GM18520 (cell line): ENCODE measurements at regions not wholly inside any gene's neighbourhood (a gene's known extent, or its start where the extent isn't known, plus 50 kb on each side); places are given as distances from the start of the nearest gene placed in this dataset.
"Not testable (repeated sequence)": the region's sequence is repeated elsewhere in the genome, so short reads cannot be mapped to it uniquely, and the experiment has no call there.

Source experiments
- ATAC-seq: cut with Tn5 transposase; IDR thresholded peaks from one replicate; pipeline ENCODE4 v1.9.1; 2021; ENCODE audit not compliant: unreplicated experiment

DNA sequence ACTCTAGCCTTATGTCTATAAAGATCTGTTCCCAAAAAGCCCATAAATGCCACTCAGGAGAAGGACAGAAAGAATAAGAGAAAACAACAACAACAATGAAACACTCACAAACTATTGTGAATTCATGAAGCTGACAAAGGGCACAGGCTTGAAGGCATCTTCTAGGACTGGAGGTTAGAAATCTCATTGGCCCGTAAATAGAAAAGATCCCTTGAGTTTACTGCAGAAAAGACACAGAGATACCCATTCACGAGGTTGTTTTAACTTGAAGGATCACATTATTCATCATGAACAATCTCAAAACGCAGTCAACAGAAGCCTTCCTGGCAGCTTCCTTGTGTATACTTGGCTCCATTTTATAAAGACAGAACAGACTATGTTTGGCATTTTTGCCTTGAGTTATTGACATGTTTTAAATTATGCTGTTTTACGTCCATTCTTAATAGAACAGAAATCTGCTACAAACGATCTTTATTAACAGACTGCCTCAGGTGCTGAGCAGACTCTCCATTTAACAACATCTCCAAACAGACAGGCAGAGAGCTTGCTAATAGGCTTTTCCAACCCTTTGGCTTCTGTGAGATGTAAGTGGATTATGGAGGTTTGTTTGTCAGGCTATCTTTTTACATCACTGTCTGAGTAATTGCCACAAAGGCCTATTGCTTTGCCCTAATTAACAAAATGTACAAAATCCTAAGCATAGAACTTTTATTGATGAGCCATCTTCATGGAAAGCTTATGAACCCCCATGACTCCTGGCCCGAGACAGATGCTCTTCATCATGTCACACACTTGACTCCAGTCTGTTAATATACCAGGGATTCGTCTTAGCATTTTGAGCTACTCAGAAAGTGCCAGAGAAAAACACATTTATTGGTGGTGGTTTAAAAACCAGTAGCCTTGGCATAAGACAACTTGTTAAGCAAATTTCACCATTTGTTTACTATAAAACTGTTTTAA is 735.3 kb upstream of the ZNF608 start:
- no peak for ATAC-seq

DNA sequence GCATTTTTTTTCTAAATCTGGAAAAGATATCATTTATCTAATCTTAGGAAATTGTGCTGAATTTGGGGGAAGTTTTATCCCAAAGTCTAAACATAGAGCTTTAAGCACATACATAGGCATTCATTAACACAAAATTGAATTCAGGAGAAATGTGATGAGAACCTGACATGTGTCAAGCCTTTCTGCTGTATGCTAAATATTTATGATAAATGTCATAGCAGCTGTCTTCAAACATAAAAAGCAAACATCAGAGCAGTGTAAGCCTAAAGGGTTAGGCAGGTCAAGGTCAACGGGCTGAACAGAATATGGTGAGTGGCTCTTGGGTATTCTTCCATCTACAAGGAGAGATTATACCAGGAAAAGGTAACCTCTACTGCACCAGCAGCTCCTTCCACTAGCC is 737.2 kb upstream of the ZNF608 start:
- no peak for ATAC-seq

DNA sequence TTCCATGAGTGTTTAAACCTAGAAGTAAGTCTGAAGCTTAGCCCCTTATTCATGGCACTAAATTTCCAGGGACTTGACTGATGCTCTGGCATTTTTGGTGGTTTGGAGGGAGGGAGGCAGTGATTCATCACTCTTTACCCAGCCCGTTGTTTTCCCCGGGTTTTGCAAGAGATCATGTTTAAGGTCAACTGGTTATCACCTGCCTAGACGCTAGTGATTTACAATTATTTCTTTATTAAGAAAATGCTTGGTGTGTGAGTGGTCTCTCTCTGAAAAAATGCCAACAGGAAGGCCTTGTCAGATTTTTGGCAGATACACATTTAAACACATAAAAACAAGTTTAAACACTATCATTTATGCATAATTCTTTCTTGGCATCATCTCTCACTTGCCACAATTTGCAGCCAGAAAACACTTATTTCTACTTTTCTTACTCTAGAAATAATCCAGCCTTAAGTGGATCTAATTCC is 737.9 kb upstream of the ZNF608 start:
- no peak for ATAC-seq

DNA sequence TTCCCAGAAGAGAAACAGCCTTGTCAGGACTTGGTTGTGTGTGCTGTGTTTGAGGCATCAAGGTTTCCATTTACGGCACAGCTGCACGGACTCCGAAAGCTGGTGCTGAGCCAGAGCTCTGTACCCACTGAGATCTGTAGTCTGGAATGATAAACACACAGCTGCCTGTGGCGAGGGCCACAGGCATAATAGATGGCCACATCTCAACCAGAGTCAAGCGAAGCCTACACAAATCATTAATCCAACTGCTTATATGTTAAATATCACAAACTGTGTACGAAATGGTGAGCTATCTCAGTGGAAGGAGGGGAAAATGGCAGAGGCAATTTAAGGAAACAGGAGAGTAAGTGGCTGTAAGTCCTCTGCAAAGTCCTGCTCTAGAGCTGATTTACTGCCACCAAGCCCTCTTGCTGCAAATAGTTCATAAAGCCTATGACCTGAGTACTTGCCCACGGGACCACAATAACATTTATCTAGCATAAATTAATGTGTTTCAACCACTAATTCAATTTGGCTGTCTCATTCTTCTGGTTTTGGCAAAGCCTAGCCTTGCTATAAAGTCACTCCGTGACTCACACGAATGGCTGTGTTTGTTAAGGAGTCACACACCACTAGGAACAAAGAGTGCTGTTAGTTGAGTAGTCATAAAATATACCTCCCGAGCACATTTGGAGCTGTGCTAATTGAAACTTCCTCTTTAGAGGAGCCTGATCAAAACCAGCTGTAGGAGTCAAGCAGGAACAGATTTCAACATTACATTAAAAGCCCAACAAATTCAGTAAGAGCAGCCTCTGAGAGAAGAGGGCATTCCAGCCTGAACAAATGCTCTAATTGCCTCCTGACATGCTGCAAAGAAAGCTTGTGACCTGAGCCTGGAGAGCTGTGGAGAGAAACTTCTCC is 738.6 kb upstream of the ZNF608 start:
- ATAC-seq, result no peak

DNA sequence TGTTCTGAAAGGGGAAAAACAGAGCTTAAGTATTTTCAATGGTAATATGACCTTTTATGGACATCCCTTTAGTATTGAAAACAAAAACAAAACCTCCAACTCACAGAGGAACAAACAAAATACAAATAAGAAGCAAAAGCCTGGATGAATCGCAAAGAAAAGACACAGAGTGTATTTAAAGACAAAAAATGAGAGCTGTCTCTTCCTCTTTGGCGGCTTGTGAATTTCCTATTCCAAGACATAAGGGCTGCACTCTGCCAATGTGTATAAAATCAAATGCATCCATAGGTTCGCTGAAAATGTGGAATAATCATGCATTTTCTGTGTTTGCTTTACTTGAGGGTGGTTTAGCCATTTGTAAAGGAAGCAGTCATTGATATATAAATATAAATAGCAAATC is 739.3 kb upstream of the ZNF608 start:
- no peak for ATAC-seq

DNA sequence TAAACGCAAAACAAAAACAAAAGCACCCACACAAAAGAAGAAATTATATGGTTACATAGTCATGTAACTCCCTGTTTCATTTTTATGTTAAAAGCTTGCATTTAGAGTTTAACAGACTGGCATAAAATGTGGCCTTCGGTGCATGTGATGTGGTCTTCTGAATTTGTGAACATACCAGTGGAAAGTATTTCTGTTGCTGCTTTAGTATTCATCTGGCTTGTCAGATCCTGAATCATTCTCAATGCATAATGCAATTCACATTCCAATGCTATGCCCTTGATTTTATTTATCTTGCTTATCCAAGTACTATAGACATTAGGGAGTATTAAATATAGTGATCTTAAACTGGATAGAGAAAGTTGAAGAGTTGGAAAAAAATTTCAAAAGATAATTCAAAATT is 740.2 kb upstream of the ZNF608 start:
- ATAC-seq, result no peak

DNA sequence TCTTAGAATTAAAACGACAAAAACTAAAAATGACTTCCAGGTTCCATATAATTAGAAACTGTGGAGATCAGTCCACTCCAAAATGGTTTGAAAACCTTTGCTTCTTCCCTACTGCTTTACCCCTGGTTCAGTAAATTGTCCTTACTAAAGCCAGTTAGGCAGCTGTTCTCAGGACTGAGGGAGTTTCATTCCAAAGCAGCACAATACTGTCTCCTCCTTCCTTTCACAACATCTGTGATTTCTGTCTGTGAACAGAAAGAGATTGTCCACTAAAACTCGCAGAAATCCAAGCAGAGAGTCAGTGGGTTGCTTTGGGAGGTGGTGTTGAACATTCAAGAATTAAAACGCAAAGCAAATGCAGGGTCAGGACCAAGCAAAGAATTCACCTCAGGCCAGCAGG is 740.8 kb upstream of the ZNF608 start:
- no peak for ATAC-seq

DNA sequence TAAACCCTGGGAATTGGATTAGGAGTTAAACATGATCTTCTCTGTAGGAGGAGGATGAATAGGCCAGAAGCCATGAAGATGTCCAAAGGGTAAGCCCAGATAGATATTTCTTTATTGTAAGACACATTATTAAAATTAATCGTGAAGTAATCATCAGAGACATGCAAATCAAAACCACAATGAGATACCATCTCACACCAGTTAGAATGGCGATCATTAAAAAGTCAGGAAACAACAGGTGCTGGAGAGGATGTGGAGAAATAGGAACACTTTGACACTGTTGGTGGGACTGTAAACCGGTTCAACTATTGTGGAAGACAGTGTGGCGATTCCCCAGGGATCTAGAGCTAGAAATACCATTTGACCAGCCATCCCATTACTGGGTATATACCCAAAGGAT is 741.2 kb upstream of the ZNF608 start:
- not testable (repeated sequence) for ATAC-seq

DNA sequence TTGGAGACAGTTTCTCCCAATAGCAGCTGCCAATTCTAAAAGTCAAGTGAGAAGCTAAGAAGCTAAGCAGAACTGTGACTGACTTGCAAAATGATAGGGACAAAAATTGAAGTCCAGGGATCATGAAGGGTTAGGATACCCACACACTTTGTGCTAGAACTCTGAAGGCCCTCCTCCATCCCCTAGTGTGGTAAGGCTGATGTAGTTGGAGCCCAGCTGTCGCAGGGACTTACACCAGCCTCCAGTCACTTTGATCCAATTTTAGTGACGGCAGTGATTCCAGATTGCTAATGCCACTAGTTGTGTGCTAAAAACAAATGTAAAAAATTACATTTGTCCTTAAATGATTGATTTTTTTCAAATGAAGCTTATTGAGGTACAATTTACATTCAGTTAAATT is 742.7 kb upstream of the ZNF608 start:
- no peak for ATAC-seq

DNA sequence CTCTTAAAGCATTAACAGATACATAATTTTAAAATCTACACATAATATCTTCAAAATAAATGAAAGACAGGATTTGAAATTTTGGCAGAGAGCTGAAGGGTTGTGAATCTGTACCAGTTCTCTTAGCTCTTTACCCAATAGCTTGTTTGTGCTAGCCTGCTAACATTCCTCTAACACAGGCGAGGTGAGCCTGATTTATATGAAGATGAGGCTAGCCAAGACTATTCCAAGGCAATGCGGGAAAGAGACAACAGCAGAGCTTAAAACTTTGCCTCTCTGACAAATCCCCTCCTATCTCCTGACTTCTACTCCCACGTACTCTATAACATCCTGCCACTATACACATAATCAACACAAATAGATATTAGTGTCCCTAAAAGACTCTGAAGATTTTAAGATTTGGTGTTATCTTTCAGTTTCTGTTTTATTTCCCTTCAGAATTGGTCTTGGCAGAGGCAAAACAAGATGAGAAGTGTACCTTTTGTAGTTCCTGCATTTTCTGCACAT is 745.6 kb upstream of the ZNF608 start:
- no peak for ATAC-seq

DNA sequence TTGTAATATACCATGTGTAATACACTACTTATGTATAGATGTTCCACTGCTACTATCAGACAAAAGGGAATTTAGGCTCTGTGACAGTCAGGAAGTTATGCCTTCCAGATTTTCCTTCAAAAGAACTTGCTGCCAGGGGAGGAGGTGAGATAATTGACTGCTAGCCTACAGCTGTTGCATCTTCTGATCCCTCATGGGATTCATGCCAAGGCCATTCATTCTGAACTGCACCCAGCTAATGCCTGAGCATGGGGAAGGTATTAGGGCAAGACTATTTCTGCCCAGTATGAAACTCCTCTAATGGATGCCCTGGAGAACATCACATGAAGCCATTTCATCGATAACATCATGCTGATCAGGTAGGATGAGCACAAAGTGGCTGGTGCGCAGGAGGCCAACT is 746.5 kb upstream of the ZNF608 start:
- no peak for ATAC-seq

DNA sequence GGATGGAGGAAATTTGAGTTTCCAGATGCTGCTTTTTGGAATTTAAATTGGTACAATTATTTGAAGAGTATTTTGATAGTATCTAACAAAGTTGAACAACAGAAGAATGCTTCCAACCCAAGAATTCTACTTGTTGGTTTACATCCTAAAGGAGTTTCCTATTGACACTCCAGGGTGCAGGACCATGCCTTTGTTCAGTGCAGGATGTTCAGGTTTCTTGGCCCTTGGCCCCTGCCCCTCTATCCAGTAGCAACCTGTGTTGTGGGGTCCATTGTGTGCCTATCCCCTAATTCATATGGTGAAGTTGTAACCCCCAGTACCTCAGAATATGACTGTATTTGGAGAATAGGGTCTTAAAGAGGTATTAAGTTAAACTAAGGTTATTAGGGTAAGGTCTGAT is 750.0 kb upstream of the ZNF608 start:
- no peak for ATAC-seq

DNA sequence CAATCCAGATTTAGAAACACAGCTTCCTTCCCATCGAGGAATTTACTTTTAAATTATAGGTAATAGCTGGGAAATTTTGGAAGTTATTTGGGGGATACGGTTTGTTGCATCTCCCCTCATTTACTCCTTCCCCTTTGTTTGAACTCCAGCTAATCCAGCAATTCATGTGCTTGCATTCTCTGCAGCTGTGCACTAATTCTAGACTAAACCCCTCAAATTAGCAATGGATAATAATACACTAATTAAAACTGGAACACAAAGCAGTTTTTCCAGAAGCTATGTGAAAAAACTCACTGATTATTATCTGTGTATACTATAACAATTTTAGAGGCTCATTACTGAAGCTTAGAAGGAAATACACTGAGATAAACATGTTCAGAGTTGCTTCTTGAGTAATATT is 751.2 kb upstream of the ZNF608 start:
- ATAC-seq, result no peak

DNA sequence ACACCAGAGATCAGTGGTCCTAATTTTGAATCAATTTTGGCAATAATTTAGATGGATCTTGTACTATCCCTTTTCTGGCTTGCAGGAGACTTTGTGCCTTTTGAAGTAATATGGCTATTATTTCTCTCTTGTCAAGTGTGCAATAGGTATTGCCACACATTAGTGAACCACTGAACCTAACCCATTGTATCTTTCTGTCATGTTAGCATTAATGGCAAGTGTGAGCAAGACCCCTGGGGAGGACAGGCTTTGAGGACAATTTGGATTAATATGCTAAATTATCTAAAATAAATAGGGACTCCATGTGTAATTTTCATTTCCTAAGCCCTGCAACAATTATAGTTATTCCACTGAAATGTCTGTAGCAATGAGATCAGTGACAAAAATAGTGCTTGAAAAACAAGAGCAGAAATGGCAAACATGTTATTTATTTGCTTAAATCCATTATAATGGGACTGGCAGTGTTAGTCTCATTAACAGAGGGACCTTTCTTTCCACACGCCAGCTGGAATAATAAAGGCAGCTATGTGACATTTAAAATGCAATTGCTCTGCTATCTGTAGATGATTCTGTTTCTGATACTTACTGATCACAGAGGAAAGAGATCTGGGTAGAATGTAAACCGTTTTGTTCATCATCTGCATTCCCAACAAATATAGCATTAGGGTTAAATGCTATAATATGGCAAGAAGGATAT is 753.3 kb upstream of the ZNF608 start:
- ATAC-seq, result no peak

DNA sequence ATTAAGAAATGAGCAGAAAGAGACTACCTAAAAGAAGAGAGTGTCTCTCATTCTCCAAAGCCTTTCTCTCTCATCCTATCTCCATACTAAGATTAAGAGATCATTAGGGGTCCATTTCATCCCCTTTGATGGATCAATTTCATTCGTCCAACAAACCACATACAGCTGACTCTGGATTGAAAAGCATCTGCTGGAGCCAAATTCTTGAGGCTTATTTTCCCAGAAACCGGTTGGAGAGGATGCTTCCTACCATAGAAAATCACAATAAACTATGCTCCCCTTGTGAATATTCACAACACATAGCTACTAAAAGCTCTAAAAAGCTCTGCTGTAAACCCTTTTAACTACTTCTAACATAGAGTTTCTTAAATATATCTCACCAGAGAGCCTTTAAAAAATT is 755.0 kb upstream of the ZNF608 start:
- no peak for ATAC-seq

DNA sequence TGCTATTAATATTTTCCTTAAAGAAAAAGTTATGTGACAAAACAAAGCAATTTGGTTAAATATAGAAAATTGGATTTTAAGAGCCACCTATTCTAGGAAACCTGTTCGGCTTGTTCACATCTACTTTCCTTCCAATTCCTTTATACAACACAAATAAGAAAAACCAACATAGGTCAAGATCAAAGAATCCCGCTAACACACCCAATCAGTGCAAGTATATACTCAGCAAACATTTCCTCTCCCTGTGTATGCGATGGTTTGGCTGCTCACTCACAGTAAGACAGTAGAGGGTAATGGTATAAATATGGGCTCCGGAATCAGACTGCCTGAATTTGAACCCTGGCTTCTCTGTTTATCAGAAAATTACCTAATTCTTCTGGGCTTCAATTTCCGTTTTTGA is 757.5 kb upstream of the ZNF608 start:
- no peak for ATAC-seq

DNA sequence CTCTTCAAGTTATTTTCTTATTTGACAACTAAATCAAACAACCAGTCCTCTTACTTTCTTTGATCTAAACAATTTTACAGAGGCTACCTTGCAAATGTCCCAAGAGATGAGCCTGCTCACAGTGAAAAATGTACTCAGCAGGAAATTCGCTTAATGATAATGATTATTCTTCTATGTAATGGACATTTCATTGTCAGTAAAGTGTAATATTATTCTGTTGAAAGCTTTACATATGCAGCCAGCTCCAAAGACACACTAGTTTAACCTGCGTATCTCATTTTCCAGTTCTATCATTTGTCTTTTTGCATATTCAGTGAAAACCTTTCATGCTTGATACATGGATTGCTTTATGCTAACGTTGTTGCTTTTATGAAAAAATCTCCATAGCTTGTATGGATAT is 758.7 kb upstream of the ZNF608 start:
- ATAC-seq, result no peak

DNA sequence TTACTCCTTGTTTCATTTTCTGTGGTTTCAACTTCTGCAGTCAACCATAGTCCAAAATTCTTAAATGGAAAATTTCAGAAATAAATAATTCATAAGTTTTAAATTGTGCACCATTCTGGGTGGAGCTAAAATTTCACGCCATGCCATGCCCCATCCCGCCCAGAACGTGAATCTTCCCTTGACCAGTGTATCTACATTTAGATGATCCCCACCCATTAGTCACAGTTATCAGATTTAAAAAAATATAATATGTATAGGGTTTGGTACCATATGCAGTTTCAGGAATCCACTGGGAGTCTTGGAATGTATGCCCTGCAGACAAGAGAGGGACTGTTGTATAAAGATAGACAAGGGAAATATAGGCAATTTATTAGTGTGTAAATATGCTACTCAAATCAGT is 759.7 kb upstream of the ZNF608 start:
- ATAC-seq, result no peak

DNA sequence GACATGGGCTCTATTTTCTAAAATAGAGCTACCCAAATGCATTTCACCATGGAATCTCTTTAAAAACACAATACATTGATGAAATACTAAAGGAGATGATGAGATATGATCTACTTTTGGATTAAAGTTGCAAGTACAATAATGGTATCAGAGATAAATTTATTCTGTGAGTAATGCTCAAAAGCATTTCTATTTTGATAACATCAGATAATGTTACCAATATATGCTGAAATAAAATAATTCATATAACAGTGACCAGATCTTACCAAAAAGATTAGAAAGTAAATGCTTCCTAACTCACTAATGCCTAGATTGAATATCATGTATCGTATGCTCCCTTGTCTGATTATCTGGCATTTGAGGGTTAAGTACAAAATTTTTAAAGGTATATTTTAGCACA is 761.8 kb upstream of the ZNF608 start:
- no peak for ATAC-seq

DNA sequence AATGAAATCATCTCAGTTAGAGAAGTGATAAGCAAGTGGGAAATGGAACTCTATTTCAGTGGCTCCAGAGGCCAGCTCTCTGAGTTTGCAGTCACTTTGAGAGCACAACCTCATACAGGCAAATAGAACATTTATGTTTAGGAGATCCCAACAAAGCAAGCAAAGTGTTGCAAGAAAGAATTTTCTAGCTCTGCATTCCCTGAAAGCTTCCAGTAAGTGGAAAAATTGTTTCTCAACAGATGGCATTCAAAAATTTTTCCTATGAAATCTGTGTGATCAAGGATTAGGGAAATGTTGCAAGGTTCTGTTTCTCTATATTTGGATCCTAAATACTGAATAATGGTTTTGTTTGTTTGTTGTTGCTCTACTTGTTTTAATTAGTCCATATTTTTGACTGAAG is 764.2 kb upstream of the ZNF608 start:
- no peak for ATAC-seq

DNA sequence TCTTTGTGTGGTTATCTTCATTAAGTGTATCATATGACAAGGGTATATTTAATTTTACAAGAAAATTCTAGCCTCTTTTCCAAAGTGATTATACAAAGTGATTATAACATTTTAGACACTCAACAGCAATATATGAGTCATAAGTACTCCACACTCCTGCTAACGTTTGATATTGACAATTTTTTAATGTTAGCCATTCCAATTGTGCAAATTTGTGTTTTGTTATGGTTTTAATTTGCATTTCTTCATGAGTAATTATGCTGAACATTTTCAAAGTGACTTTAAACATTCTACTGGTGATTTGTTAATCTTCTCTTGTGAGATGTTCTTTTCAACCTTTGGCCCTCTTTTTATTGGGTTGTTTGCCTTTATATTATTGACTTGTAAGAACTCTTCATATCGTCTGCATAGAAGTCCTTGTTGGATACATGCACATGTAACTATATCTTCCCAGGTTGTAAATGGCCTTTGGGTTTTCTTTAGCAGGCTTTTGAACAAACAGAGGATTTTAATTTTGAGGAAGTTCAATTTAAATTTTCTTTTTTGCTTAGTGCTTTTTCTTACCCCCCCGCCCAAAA is 771.6 kb upstream of the ZNF608 start:
- ATAC-seq, result no peak
